PC-3 (cell line): ENCODE measurements at regions not wholly inside any gene's neighbourhood (a gene's known extent, or its start where the extent isn't known, plus 50 kb on each side); places are given as distances from the start of the nearest gene placed in this dataset.

Experiments used
- ATAC-seq: fragments of 200-7000 bp; cut with Tn5 transposase; 2 replicates; pipeline ENCODE4 v1.9.1; 2020; ENCODE audit warnings: mild to moderate bottlenecking, moderate library complexity
- BruUV-seq: library from RNA; stranded (reverse); fragments of 400-500 nt; replicated peaks from 2 replicates; lab custom pipeline; 2021; lab: Mats Ljungman, UMichigan
- CTCF ChIA-PET: fragments of 300-600 bp; sonication (Branson Sonifier 250); formaldehyde crosslinking; loops from one replicate; lab custom pipeline; 2022; ENCODE audit warnings: antibody characterized with exemption; lab: Charles Lee
- POLR2A ChIA-PET: fragments of 300-600 bp; sonication (Branson Sonifier 250); formaldehyde crosslinking; loops from one replicate; lab custom pipeline; 2022; ENCODE audit warnings: antibody characterized with exemption; ENCODE audit not compliant: unreplicated experiment; lab: Charles Lee
- DNase-seq: peaks from one replicate; pipeline ENCODE4 v3.0.0-alpha.2; 2015
- H2AFZ ChIP-seq: fragments of 300-600 bp; sonication (generic); 2 replicates; pipeline ENCODE4 v1.6.0; 2016; ENCODE audit warnings: antibody characterized with exemption, low read length
- H3F3A ChIP-seq: fragments of 300-600 bp; sonication (generic); one replicate; pipeline ENCODE4 v1.6.0; 2017; ENCODE audit warnings: antibody characterized with exemption, low read length, control low read depth, mild to moderate bottlenecking; ENCODE audit not compliant: unreplicated experiment
- H3K27ac ChIP-seq: fragments of 300-600 bp; sonication (generic); 2 replicates; pipeline ENCODE4 v1.5.1; 2016; ENCODE audit warnings: mild to moderate bottlenecking, low read length
- H3K27me3 ChIP-seq: fragments of 300-600 bp; sonication (generic); 2 replicates; pipeline ENCODE4 v1.6.1; 2016; ENCODE audit warnings: low read length, mixed read lengths
- H3K36me3 ChIP-seq: fragments of 300-600 bp; sonication (generic); 2 replicates; pipeline ENCODE4 v1.6.1; 2016; ENCODE audit warnings: low read depth, mixed run types, low read length, mixed read lengths
- H3K4me1 ChIP-seq: fragments of 300-600 bp; sonication (generic); 2 replicates; pipeline ENCODE4 v1.5.1; 2016; ENCODE audit warnings: low read length; ENCODE audit not compliant: insufficient read depth
- H3K4me2 ChIP-seq: fragments of 300-600 bp; sonication (generic); 2 replicates; pipeline ENCODE4 v1.6.0; 2016; ENCODE audit warnings: low read length
- H3K4me3 ChIP-seq: fragments of 300-600 bp; sonication (generic); 2 replicates; pipeline ENCODE4 v1.5.1; 2016; ENCODE audit warnings: mild to moderate bottlenecking, low read length, mixed read lengths
- H3K79me2 ChIP-seq: fragments of 300-600 bp; sonication (generic); 2 replicates; pipeline ENCODE4 v1.6.1; 2017; ENCODE audit warnings: low read length, mixed read lengths
- H3K9ac ChIP-seq: fragments of 300-600 bp; sonication (generic); 2 replicates; pipeline ENCODE4 v1.6.0; 2016; ENCODE audit warnings: mild to moderate bottlenecking, low read length
- H3K9me2 ChIP-seq: fragments of 300-600 bp; sonication (generic); replicated peaks from 2 replicates; pipeline ENCODE4 v1.6.1; 2016; ENCODE audit warnings: mixed run types, low read length, mixed read lengths
- H3K9me3 ChIP-seq: fragments of 300-600 bp; sonication (generic); 2 replicates; pipeline ENCODE4 v1.6.1; 2016; ENCODE audit warnings: low read length, mixed read lengths
- H4K20me1 ChIP-seq: fragments of 300-600 bp; sonication (generic); 2 replicates; pipeline ENCODE4 v1.6.1; 2016; ENCODE audit warnings: low read length, mixed read lengths
- CTCF ChIP-seq: fragments of 300-600 bp; sonication (generic); conservative IDR thresholded peaks from 2 replicates; pipeline ENCODE4 v1.5.1; 2017; ENCODE audit warnings: antibody characterized with exemption, low read depth, mild to moderate bottlenecking, low read length
- EZH2 ChIP-seq: fragments of 300-600 bp; sonication (generic); IDR thresholded peaks from one replicate; pipeline ENCODE4 v1.6.1; 2017; ENCODE audit warnings: antibody characterized with exemption, mild to moderate bottlenecking, low read length; ENCODE audit not compliant: unreplicated experiment
- EZH2phosphoT487 ChIP-seq: fragments of 300-600 bp; sonication (generic); IDR thresholded peaks from 2 replicates; pipeline ENCODE4 v1.6.1; 2018; ENCODE audit warnings: mild to moderate bottlenecking, antibody characterized with exemption, low read length, borderline replicate concordance
- intact Hi-C: fragments of 100-400 bp; cut with micrococcal nuclease; formaldehyde crosslinking; loops from 2 replicates; pipeline ENCODE4 v1.9.0; 2023

- DNase-seq, result no peak
- Histone ChIP-seq H2AFZ (no peak overlapping the region), H3K27ac (no peak overlapping the region), H3K79me2 (no peaks in the 10 kb centered on the region), H3K9me2 (no peaks in the 10 kb centered on the region), H3K4me3 (no peak overlapping the region), H4K20me1 (no peaks in the 10 kb centered on the region), H3K36me3 (no peaks in the 10 kb centered on the region), H3K4me1 (no peaks in the 10 kb centered on the region), H3K9me3 (no peaks in the 10 kb centered on the region), H3K4me2 (no peak overlapping the region), H3K9ac (no peak overlapping the region), H3K27me3 (no peaks in the 10 kb centered on the region), H3F3A (no peaks in the 10 kb centered on the region)
- intact Hi-C loops, result no loop called here
- no TSS peak for BruUV-seq
- CTCF ChIA-PET, result no interaction called here
- TF ChIP-seq EZH2, result no peak
- no peak for TF ChIP-seq CTCF
- no peak for TF ChIP-seq EZH2phosphoT487
- no peak for ATAC-seq
- POLR2A ChIA-PET, result no interaction called here
Observed at GRCh38 chr5:155430192-155430591, 416.6 kb downstream of the KIF4B start.

- H3K9me3 ChIP-seq, result no peaks in the 10 kb centered on the region
- H3K4me2 ChIP-seq, result no peak overlapping the region
- H2AFZ ChIP-seq, result no peak overlapping the region
- no peaks in the 10 kb centered on the region for H3K27me3 ChIP-seq
- no peak overlapping the region for H3K4me3 ChIP-seq
- H3K9me2 ChIP-seq, result no peaks in the 10 kb centered on the region
- BruUV-seq, result no TSS peak
- TF ChIP-seq EZH2phosphoT487 (no peak), CTCF (no peak), EZH2 (no peak)
- no peak overlapping the region for H3K9ac ChIP-seq
- no peaks in the 10 kb centered on the region for H3K36me3 ChIP-seq
- ChIA-PET POLR2A (no interaction called here), CTCF (no interaction called here)
- intact Hi-C loops, result no loop called here
- H3K79me2 ChIP-seq, result no peaks in the 10 kb centered on the region
- no peaks in the 10 kb centered on the region for H3K4me1 ChIP-seq
- no peaks in the 10 kb centered on the region for H3F3A ChIP-seq
- H3K27ac ChIP-seq, result no peak overlapping the region
- DNase-seq (no peak), ATAC-seq (no peak)
- H4K20me1 ChIP-seq, result no peaks in the 10 kb centered on the region
Observed at GRCh38 chr5:155434267-155434666, 420.7 kb downstream of the KIF4B start.

- Histone ChIP-seq H3K9me2 (no peaks in the 10 kb centered on the region), H3K4me1 (no peaks in the 10 kb centered on the region), H3K36me3 (no peaks in the 10 kb centered on the region), H3K9ac (no peak overlapping the region), H3K4me3 (no peak overlapping the region), H2AFZ (no peak overlapping the region), H3K9me3 (no peaks in the 10 kb centered on the region), H3K4me2 (no peak overlapping the region), H3K27ac (no peak overlapping the region), H3K79me2 (no peaks in the 10 kb centered on the region), H4K20me1 (no peaks in the 10 kb centered on the region), H3F3A (no peaks in the 10 kb centered on the region), H3K27me3 (no peaks in the 10 kb centered on the region)
- TF ChIP-seq EZH2, result no peak
- TF ChIP-seq EZH2phosphoT487, result no peak
- no peak for TF ChIP-seq CTCF
- ATAC-seq (no peak), DNase-seq (no peak)
- no TSS peak for BruUV-seq
- intact Hi-C loops, result no loop called here
- ChIA-PET POLR2A (no interaction called here), CTCF (no interaction called here)
Observed at GRCh38 chr5:155434681-155435080, 421.1 kb downstream of the KIF4B start.
